IPS-15b (cell line): ENCODE measurements at regions not wholly inside any gene's neighbourhood (a gene's known extent, or its start where the extent isn't known, plus 50 kb on each side); places are given as distances from the start of the nearest gene placed in this dataset.

Experiments
- H3K27me3 ChIP-seq: one replicate; pipeline ENCODE4 v1.6.1; 2013; ENCODE audit warnings: low read length; ENCODE audit not compliant: control insufficient read depth, insufficient read depth
- H3K36me3 ChIP-seq: one replicate; pipeline ENCODE4 v1.6.1; 2013; ENCODE audit warnings: low read length; ENCODE audit not compliant: control insufficient read depth, insufficient read depth
- H3K4me1 ChIP-seq: one replicate; pipeline ENCODE4 v1.6.1; 2013; ENCODE audit warnings: mild to moderate bottlenecking, low read length; ENCODE audit not compliant: control insufficient read depth, insufficient read depth
- H3K4me3 ChIP-seq: one replicate; pipeline ENCODE4 v1.5.1; 2013; ENCODE audit warnings: low read depth, low read length
- H3K9ac ChIP-seq: one replicate; pipeline ENCODE4 v1.6.1; 2013; ENCODE audit warnings: low read depth, mild to moderate bottlenecking, low read length
- H3K9me3 ChIP-seq: one replicate; pipeline ENCODE4 v1.6.1; 2013; ENCODE audit warnings: mild to moderate bottlenecking, low read length; ENCODE audit not compliant: control insufficient read depth, insufficient read depth

DNA sequence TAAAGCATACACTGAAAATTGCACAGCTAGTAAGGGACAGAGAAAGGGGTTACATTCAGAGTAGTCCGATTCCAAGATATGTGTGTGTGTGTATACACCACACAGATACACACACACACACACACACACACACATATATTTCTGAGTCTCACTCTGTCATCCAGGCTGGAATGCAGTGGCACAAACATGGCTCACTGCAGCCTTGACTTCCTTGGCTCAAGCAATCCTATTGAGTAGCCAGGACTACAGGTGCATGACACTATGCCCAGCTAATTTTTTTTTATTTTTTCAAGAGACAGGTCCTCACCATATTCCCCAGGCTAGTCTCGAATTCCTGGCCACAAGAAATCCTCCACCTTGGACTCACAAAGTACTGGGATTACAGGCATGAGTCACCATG is 68.1 kb upstream of the ITPRID2 start:
- Histone ChIP-seq H3K9me3 (no peaks in the 10 kb centered on the region), H3K4me3 (no peak overlapping the region), H3K27me3 (no peaks in the 10 kb centered on the region), H3K4me1 (peaks cover under 1% of the 10 kb centered on the region), H3K36me3 (no peaks in the 10 kb centered on the region), H3K9ac (no peak overlapping the region)

DNA sequence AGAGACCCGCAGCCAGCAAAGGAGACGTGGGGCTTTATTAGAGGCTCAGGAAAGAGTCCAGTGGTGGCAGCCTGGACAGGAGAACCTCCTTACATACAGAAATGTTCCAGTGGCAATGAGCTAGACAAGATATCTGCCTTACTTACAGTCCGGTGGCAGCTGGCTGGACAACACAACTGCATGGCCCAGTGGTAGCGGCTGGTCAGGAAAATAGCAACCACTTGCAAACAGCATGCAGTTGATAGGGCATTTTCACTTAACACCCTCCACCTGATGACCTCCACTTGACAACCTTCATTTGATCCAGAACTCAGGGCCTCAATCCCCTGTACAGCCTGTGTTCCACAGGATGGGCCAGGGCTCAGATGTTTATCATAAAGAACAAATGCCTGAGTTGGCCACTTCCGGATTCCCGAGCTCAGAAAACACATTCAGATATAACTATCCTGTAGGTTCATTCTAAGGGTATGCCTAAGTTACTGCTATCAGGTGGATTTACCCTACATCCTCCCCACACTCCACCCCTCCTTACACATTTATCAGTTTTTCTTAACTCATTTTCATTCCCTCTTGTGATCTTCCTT is 63.3 kb upstream of the ITPRID2 start:
- H3K27me3 ChIP-seq, result no peaks in the 10 kb centered on the region
- no peak overlapping the region for H3K9ac ChIP-seq
- no peak overlapping the region for H3K4me3 ChIP-seq
- no peaks in the 10 kb centered on the region for H3K4me1 ChIP-seq
- H3K9me3 ChIP-seq, result no peaks in the 10 kb centered on the region
- H3K36me3 ChIP-seq, result no peaks in the 10 kb centered on the region

DNA sequence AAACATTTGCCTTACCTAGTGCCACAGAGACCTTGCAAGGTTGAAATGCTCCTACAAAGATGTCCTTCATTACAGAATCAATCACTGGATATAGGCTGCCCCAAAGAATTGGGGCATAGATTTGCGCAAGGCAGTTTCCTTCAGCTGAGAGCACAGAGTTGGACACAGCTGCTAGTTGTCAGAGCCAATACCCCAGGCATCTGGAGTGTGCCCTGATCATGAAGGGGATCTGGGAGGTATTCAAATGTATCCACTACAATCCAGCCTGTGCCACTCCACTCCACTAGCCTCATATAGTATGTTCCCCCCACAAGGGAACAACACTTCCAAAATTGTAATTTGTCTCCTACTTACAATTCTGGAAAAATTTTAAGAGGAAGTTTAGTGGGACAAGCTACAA is 62.3 kb upstream of the ITPRID2 start:
- H3K9ac ChIP-seq, result no peak overlapping the region
- H3K9me3 ChIP-seq, result no peaks in the 10 kb centered on the region
- H3K4me1 ChIP-seq, result no peaks in the 10 kb centered on the region
- no peak overlapping the region for H3K4me3 ChIP-seq
- no peaks in the 10 kb centered on the region for H3K36me3 ChIP-seq
- no peaks in the 10 kb centered on the region for H3K27me3 ChIP-seq

DNA sequence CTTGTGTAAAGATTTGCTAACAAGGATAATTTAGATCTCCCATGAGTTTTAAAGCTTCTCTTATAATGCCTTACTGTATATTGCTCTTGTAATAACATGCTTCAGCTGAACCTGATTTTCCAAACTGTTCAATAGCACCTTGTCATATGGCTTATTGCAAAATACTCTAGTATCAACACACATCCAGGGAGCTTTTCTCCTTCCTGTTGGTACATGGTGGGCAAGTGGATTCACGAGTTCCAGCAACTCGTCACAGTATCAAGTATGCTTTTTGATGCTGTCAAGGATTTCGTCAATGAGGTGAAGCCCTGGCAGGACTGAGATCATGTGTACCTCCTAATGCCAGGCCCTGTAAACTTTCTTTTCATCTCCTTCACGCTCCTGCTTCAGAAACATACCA is 59.5 kb upstream of the ITPRID2 start:
- no peak overlapping the region for H3K4me3 ChIP-seq
- H3K27me3 ChIP-seq, result no peaks in the 10 kb centered on the region
- no peaks in the 10 kb centered on the region for H3K9me3 ChIP-seq
- no peaks in the 10 kb centered on the region for H3K36me3 ChIP-seq
- no peaks in the 10 kb centered on the region for H3K4me1 ChIP-seq
- no peak overlapping the region for H3K9ac ChIP-seq

DNA sequence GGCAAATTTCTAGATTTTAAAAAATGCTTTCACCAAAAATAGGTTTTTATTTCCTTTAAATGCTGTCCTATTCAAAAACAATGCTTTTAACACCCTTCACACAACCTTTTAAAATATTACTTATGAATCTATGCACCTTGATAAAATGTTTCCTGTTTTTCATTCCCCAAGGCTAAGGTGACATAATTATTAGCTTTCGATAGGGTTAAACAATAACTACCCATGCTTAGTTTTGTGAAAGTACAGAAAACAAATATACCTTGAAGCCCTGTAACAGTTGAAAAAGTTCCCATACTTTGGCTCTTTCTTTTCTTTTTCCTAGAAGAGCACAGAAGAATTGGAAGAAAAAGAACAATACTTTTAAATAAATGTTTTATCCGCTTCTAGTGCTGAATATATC is 54.9 kb upstream of the ITPRID2 start:
- Histone ChIP-seq H3K9ac (no peak overlapping the region), H3K36me3 (no peaks in the 10 kb centered on the region), H3K27me3 (no peaks in the 10 kb centered on the region), H3K4me1 (no peaks in the 10 kb centered on the region), H3K9me3 (no peaks in the 10 kb centered on the region), H3K4me3 (no peak overlapping the region)

DNA sequence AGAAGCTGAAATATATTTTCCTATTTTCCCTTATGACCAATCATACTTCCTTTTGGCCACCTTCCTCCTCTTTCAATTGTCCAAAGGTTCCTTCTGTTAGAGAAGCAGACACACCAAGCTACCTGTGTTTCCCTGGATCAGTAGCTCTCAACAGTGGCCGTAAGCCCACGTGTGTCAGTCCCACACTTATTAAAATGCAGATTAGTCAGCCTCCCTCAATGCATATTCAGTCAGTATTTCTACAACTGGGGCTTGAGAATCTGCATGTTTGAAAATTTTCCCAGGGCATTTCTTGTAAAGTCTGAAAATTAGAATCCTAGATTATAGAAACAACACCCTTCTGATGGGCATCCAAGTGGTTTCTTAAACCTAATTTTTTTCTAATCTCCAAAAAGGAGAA is 54.0 kb upstream of the ITPRID2 start:
- no peaks in the 10 kb centered on the region for H3K36me3 ChIP-seq
- no peaks in the 10 kb centered on the region for H3K27me3 ChIP-seq
- H3K4me1 ChIP-seq, result no peaks in the 10 kb centered on the region
- H3K9ac ChIP-seq, result no peak overlapping the region
- H3K9me3 ChIP-seq, result no peaks in the 10 kb centered on the region
- no peak overlapping the region for H3K4me3 ChIP-seq

DNA sequence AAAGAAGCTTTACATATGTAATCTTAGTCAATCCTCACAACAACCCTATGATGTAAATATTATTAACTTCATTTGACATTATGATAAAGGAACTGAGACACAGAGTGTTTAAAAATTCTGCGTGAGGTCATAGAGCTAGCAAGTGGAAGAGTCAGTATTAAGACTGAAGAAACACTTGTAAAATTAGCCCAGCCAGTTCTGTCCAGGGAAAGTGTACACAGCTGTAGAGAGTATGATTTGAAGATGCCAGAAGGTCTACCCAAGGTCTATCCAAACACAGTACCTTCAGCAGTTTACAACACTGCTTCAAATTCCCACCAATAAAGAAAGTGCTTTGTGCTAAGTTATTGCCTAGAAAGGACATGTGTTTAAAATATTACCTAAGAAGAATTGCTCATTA is 51.7 kb upstream of the ITPRID2 start:
- H3K4me1 ChIP-seq, result no peaks in the 10 kb centered on the region
- H3K36me3 ChIP-seq, result no peaks in the 10 kb centered on the region
- no peaks in the 10 kb centered on the region for H3K27me3 ChIP-seq
- H3K9ac ChIP-seq, result no peak overlapping the region
- H3K9me3 ChIP-seq, result no peaks in the 10 kb centered on the region
- no peak overlapping the region for H3K4me3 ChIP-seq

DNA sequence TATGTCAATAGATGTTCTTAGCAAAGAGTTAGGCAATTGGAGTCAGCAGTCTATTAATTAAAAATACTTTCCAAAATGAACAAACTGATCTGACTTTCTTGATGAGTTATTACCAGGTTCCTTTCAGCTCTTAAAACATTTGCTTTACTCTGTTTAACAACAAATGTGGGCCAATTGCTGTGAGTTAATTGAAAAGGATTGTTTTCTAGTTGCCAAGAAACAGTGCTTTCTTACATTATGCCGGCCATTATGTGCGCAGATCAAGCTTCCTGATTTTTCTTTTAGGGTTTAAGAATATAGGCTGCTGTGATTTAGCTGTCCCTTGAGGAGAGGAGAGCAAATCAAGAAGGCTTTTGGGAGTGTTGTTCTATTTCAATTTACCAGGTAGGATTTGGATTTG is 50.5 kb upstream of the ITPRID2 start:
- Histone ChIP-seq H3K36me3 (no peaks in the 10 kb centered on the region), H3K9ac (no peak overlapping the region), H3K4me1 (no peaks in the 10 kb centered on the region), H3K4me3 (no peak overlapping the region), H3K9me3 (no peaks in the 10 kb centered on the region), H3K27me3 (no peaks in the 10 kb centered on the region)
